CD4-positive, CD25-positive, alpha-beta regulatory T cell (primary cell): ENCODE measurements at regions not wholly inside any gene's neighbourhood (a gene's known extent, or its start where the extent isn't known, plus 50 kb on each side); places are given as distances from the start of the nearest gene placed in this dataset.

Experiments used
- ATAC-seq, 2 donors: fragments of 150-1000 bp; cut with Tn5 transposase; one replicate each; pipeline ENCODE4 v1.10.0; 2021; ENCODE audit warnings: low read depth in 2 of 2, moderate number of reproducible peaks in 2 of 2, moderate library complexity in 1 of 2
- DNase-seq, 3 donors: peaks; one replicate each; pipeline versions ENCODE4 v3.0.0 to v3.0.0-alpha.2; 2012 to 2022; ENCODE audit warnings: mixed read lengths in 1 of 3
- H3K27ac ChIP-seq: one replicate; pipeline ENCODE4 v1.7.0; 2013; ENCODE audit warnings: mild to moderate bottlenecking, low read length; ENCODE audit not compliant: insufficient read depth, poor library complexity, severe bottlenecking
- H3K27me3 ChIP-seq: one replicate; pipeline ENCODE4 v1.7.0; 2013; ENCODE audit warnings: low read length; ENCODE audit not compliant: control insufficient read depth, insufficient read depth
- H3K36me3 ChIP-seq: one replicate; pipeline ENCODE4 v1.7.0; 2013; ENCODE audit warnings: mild to moderate bottlenecking, low read length, moderate library complexity; ENCODE audit not compliant: control insufficient read depth, insufficient read depth
- H3K4me1 ChIP-seq: 2 replicates; pipeline ENCODE4 v1.7.0; 2013; ENCODE audit warnings: mild to moderate bottlenecking, low read length; ENCODE audit not compliant: insufficient read depth, control insufficient read depth, poor library complexity, severe bottlenecking
- H3K4me3 ChIP-seq: one replicate; pipeline ENCODE4 v1.7.0; 2013; ENCODE audit warnings: low read depth, mild to moderate bottlenecking, low read length, moderate library complexity
- H3K9me3 ChIP-seq, 2 experiments: 1 replicate in 1 of 2; 2 replicates in 1 of 2; pipeline ENCODE4 v1.7.0; 2013; ENCODE audit warnings: low read length in 2 of 2, mild to moderate bottlenecking in 1 of 2, moderate library complexity in 1 of 2; ENCODE audit not compliant: control insufficient read depth in 2 of 2
- H3K27ac Mint-ChIP-seq, 3 donors: one replicate each; pipeline ENCODE4 v1.8.0; 2020 to 2022; ENCODE audit warnings: mild to moderate bottlenecking in 3 of 3, mixed read lengths in 3 of 3, moderate library complexity in 2 of 3
- H3K27me3 Mint-ChIP-seq: one replicate; pipeline ENCODE4 v1.8.0; 2022; ENCODE audit warnings: mild to moderate bottlenecking, mixed read lengths
- H3K36me3 Mint-ChIP-seq: one replicate; pipeline ENCODE4 v1.8.0; 2020; ENCODE audit warnings: mixed read lengths
- H3K4me1 Mint-ChIP-seq, 4 donors: one replicate each; pipeline ENCODE4 v1.8.0; 2020 to 2022; ENCODE audit warnings: mixed read lengths in 4 of 4, mild to moderate bottlenecking in 1 of 4
- H3K4me3 Mint-ChIP-seq, 4 donors: one replicate each; pipeline ENCODE4 v1.8.0; 2020 to 2022; ENCODE audit warnings: mild to moderate bottlenecking in 4 of 4, mixed read lengths in 4 of 4, moderate library complexity in 3 of 4
- H3K9me3 Mint-ChIP-seq, 7 donors: one replicate each; pipeline ENCODE4 v1.8.0; 2020 to 2022; ENCODE audit warnings: mixed read lengths in 7 of 7, mild to moderate bottlenecking in 3 of 7, moderate library complexity in 2 of 7

GRCh38 chr11:92362989-92363388 lies 138.4 kb downstream of the FAT3 start:
- Mint-ChIP-seq H3K27ac (no peak overlapping the region), H3K9me3 (peaks cover 0 to 4% (median 3%) of the 10 kb centered on the region in 7 donors), H3K4me3 (no peak overlapping the region)

GRCh38 chr11:92364177-92364576 lies 139.6 kb downstream of the FAT3 start:
- H3K9me3 ChIP-seq: no peaks in the 10 kb centered on the region
- H3K36me3 Mint-ChIP-seq: no peaks in the 10 kb centered on the region

More at GRCh38 chr11:92362989-92363388, 138.4 kb downstream of the FAT3 start:
- H3K27me3 Mint-ChIP-seq: no peaks in the 10 kb centered on the region
- ATAC-seq: no peak
- no peak for DNase-seq
- no peaks in the 10 kb centered on the region for H3K4me1 Mint-ChIP-seq
- Histone ChIP-seq H3K27me3 (no peaks in the 10 kb centered on the region), H3K36me3 (no peaks in the 10 kb centered on the region), H3K27ac (no peak overlapping the region), H3K4me3 (no peak overlapping the region), H3K9me3 (no peaks in the 10 kb centered on the region), H3K4me1 (no peaks in the 10 kb centered on the region)
- no peaks in the 10 kb centered on the region for H3K36me3 Mint-ChIP-seq

GRCh38 chr11:92376146-92376599 lies 151.6 kb downstream of the FAT3 start:
- H3K4me3 ChIP-seq: no peak overlapping the region
- H3K4me1 ChIP-seq: no peaks in the 10 kb centered on the region
- H3K9me3 ChIP-seq: no peaks in the 10 kb centered on the region
- Mint-ChIP-seq H3K4me1 (no peaks in the 10 kb centered on the region), H3K4me3 (no peak overlapping the region), H3K27ac (no peak overlapping the region), H3K27me3 (no peaks in the 10 kb centered on the region), H3K9me3 (peaks cover 0 to 10% (median 1%) of the 10 kb centered on the region in 7 donors), H3K36me3 (no peaks in the 10 kb centered on the region)
- H3K27me3 ChIP-seq: no peaks in the 10 kb centered on the region
- no peaks in the 10 kb centered on the region for H3K36me3 ChIP-seq
- H3K27ac ChIP-seq: no peak overlapping the region
- DNase-seq (no peak), ATAC-seq (no peak)

More at GRCh38 chr11:92364177-92364576, 139.6 kb downstream of the FAT3 start:
- Mint-ChIP-seq H3K27ac (no peak overlapping the region), H3K4me1 (no peaks in the 10 kb centered on the region), H3K9me3 (peaks cover 0 to 9% (median 3%) of the 10 kb centered on the region in 7 donors), H3K4me3 (no peak overlapping the region), H3K27me3 (no peaks in the 10 kb centered on the region)
- no peak for DNase-seq
- H3K36me3 ChIP-seq: no peaks in the 10 kb centered on the region
- ATAC-seq: no peak
- no peak overlapping the region for H3K4me3 ChIP-seq
- no peaks in the 10 kb centered on the region for H3K4me1 ChIP-seq
- no peak overlapping the region for H3K27ac ChIP-seq
- no peaks in the 10 kb centered on the region for H3K27me3 ChIP-seq

- H3K36me3 ChIP-seq: no peaks in the 10 kb centered on the region
- no peak for DNase-seq
- Mint-ChIP-seq H3K27me3 (no peaks in the 10 kb centered on the region), H3K27ac (no peak overlapping the region), H3K9me3 (peaks cover 0 to 9% (median 1%) of the 10 kb centered on the region in 7 donors), H3K4me1 (no peaks in the 10 kb centered on the region), H3K36me3 (no peaks in the 10 kb centered on the region), H3K4me3 (no peak overlapping the region)
- no peaks in the 10 kb centered on the region for H3K4me1 ChIP-seq
- H3K27ac ChIP-seq: no peak overlapping the region
- no peak for ATAC-seq
- H3K9me3 ChIP-seq: no peaks in the 10 kb centered on the region
- H3K4me3 ChIP-seq: no peak overlapping the region
- no peaks in the 10 kb centered on the region for H3K27me3 ChIP-seq
These were observed 152.1 kb downstream of the FAT3 start for GRCh38 chr11:92376680-92377079.

GRCh38 chr11:92380882-92381281 lies 156.3 kb downstream of the FAT3 start:
- H3K9me3 ChIP-seq: no peaks in the 10 kb centered on the region
- no peak overlapping the region for H3K27ac Mint-ChIP-seq
- ATAC-seq (no peak), DNase-seq (no peak)
- no peak overlapping the region for H3K27ac ChIP-seq
- no peaks in the 10 kb centered on the region for H3K27me3 ChIP-seq
- H3K27me3 Mint-ChIP-seq: no peaks in the 10 kb centered on the region
- no peaks in the 10 kb centered on the region for H3K36me3 ChIP-seq
- H3K4me3 ChIP-seq: no peak overlapping the region
- no peaks in the 10 kb centered on the region for H3K36me3 Mint-ChIP-seq
- no peaks in the 10 kb centered on the region for H3K4me1 Mint-ChIP-seq
- H3K4me3 Mint-ChIP-seq: no peak overlapping the region
- peaks cover 0 to 9% (median 1%) of the 10 kb centered on the region in 7 donors for H3K9me3 Mint-ChIP-seq
- H3K4me1 ChIP-seq: no peaks in the 10 kb centered on the region

- H3K27ac ChIP-seq: no peak overlapping the region
- no peaks in the 10 kb centered on the region for H3K36me3 Mint-ChIP-seq
- ATAC-seq: no peak
These were observed 157.7 kb downstream of the FAT3 start for GRCh38 chr11:92382311-92382710.

GRCh38 chr11:92383430-92383829 lies 158.8 kb downstream of the FAT3 start:
- no peaks in the 10 kb centered on the region for H3K4me1 Mint-ChIP-seq
- no peaks in the 10 kb centered on the region for H3K4me1 ChIP-seq

More at GRCh38 chr11:92382311-92382710, 157.7 kb downstream of the FAT3 start:
- Mint-ChIP-seq H3K27ac (no peak overlapping the region), H3K27me3 (no peaks in the 10 kb centered on the region), H3K4me1 (no peaks in the 10 kb centered on the region), H3K4me3 (no peak overlapping the region), H3K9me3 (peaks cover 0 to 9% (median 2%) of the 10 kb centered on the region in 7 donors)
- DNase-seq: no peak
- Histone ChIP-seq H3K4me3 (no peak overlapping the region), H3K9me3 (no peaks in the 10 kb centered on the region), H3K36me3 (no peaks in the 10 kb centered on the region), H3K4me1 (no peaks in the 10 kb centered on the region), H3K27me3 (no peaks in the 10 kb centered on the region)

GRCh38 chr11:92384358-92384757 lies 159.7 kb downstream of the FAT3 start:
- no peak overlapping the region for H3K27ac ChIP-seq
- Mint-ChIP-seq H3K27ac (no peak overlapping the region), H3K4me1 (no peaks in the 10 kb centered on the region), H3K36me3 (no peaks in the 10 kb centered on the region), H3K9me3 (peaks cover 0 to 5% (median 2%) of the 10 kb centered on the region in 7 donors), H3K4me3 (no peak overlapping the region), H3K27me3 (no peaks in the 10 kb centered on the region)
- no peak overlapping the region for H3K4me3 ChIP-seq
- no peaks in the 10 kb centered on the region for H3K9me3 ChIP-seq
- ATAC-seq (no peak), DNase-seq (no peak)
- no peaks in the 10 kb centered on the region for H3K27me3 ChIP-seq
- no peaks in the 10 kb centered on the region for H3K4me1 ChIP-seq
- H3K36me3 ChIP-seq: no peaks in the 10 kb centered on the region

More at GRCh38 chr11:92383430-92383829, 158.8 kb downstream of the FAT3 start:
- Histone ChIP-seq H3K27ac (no peak overlapping the region), H3K4me3 (no peak overlapping the region), H3K36me3 (no peaks in the 10 kb centered on the region), H3K9me3 (no peaks in the 10 kb centered on the region), H3K27me3 (no peaks in the 10 kb centered on the region)
- peaks cover 0 to 9% (median 2%) of the 10 kb centered on the region in 7 donors for H3K9me3 Mint-ChIP-seq
- H3K36me3 Mint-ChIP-seq: no peaks in the 10 kb centered on the region
- ATAC-seq (no peak), DNase-seq (no peak)
- no peak overlapping the region for H3K27ac Mint-ChIP-seq
- H3K4me3 Mint-ChIP-seq: no peak overlapping the region
- H3K27me3 Mint-ChIP-seq: no peaks in the 10 kb centered on the region
